Neural progenitor cell (in vitro differentiated cells): ENCODE measurements at regions not wholly inside any gene's neighbourhood (a gene's known extent, or its start where the extent isn't known, plus 50 kb on each side); places are given as distances from the start of the nearest gene placed in this dataset.

Source experiments
- CTCF ChIP-seq: fragments of 200-600 bp; sonication (generic); IDR thresholded peaks from 2 replicates; pipeline ENCODE4 v1.5.1; 2017; ENCODE audit warnings: antibody characterized with exemption, mild to moderate bottlenecking
- EZH2 ChIP-seq: fragments of 200-600 bp; sonication (generic); IDR thresholded peaks from 2 replicates; pipeline ENCODE4 v1.6.1; 2017; ENCODE audit warnings: antibody characterized with exemption, mild to moderate bottlenecking, moderate library complexity

GRCh38 chr2:47257946-47258348 lies 81.6 kb upstream of the CALM2 start:
- TF ChIP-seq CTCF = no peak
- no peak for TF ChIP-seq EZH2
